ENCODE measurements at regions not wholly inside any gene's neighbourhood (a gene's known extent, or its start where the extent isn't known, plus 50 kb on each side); places are given as distances from the start of the nearest gene placed in this dataset.

GRCh38 chr4:111802191-111802590 is 343.1 kb upstream of the FAM241A start:
- DNase-seq (no peak), ATAC-seq (no peak)
- H3K4me3 ChIP-seq = no peak overlapping the region
- intact Hi-C loops (cut with DNase I; ENCODE audit: low total_unique reads) = no loop called here
- TF ChIP-seq, protein P1, sequence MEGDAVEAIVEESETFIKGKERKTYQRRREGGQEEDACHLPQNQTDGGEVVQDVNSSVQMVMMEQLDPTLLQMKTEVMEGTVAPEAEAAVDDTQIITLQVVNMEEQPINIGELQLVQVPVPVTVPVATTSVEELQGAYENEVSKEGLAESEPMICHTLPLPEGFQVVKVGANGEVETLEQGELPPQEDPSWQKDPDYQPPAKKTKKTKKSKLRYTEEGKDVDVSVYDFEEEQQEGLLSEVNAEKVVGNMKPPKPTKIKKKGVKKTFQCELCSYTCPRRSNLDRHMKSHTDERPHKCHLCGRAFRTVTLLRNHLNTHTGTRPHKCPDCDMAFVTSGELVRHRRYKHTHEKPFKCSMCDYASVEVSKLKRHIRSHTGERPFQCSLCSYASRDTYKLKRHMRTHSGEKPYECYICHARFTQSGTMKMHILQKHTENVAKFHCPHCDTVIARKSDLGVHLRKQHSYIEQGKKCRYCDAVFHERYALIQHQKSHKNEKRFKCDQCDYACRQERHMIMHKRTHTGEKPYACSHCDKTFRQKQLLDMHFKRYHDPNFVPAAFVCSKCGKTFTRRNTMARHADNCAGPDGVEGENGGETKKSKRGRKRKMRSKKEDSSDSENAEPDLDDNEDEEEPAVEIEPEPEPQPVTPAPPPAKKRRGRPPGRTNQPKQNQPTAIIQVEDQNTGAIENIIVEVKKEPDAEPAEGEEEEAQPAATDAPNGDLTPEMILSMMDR (IDR thresholded peaks at IDR 0.05 in 4 of 5, conservative IDR thresholded peaks at IDR 0.05 in 1 of 5) = no peak
- no peak for TF ChIP-seq POLR2A (IDR thresholded peaks at IDR 0.05)
- H3K9me3 ChIP-seq = no peaks in the 10 kb centered on the region
- no peak overlapping the region for H3K27ac ChIP-seq
- H3K36me3 ChIP-seq = no peaks in the 10 kb centered on the region
- in situ Hi-C loops (cut with MboI; ENCODE audit: low sequenced_read_pairs in 4 of 4) = no loop called here
- no peaks in the 10 kb centered on the region for H3K4me1 ChIP-seq
- no peaks in the 10 kb centered on the region for H3K27me3 ChIP-seq

DNA sequence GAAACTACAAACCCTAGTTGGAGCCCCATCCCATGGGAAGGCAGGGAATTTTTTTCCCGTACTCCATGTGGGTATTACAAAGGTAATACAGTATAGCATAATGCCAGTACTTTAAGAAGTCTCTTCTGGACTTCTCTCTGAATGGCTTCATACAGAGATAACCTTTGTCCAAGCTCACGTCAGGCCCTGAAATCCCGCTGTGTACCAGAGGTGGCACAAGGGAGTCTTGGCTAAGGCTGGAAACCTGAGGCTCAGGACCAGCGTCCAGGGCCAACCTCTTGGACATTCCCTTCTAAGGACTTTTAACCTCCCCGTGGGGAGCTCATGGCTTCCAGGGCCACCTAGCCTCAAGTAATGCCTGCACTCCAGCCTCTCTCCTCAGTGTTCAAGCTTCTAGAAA is 338.9 kb upstream of the FAM241A start:
- intact Hi-C loops (cut with DNase I; ENCODE audit: low total_unique reads) = no loop called here
- DNase-seq = no peak
- no peak overlapping the region for H3K27ac ChIP-seq
- H3K36me3 ChIP-seq = no peaks in the 10 kb centered on the region
- in situ Hi-C loops (cut with MboI; ENCODE audit: low sequenced_read_pairs in 4 of 4) = no loop called here
- no peak for ATAC-seq
- no peaks in the 10 kb centered on the region for H3K4me1 ChIP-seq
- peaks cover 0 to 8% (median 0%) of the 10 kb centered on the region in 3 donors for H3K27me3 ChIP-seq
- H3K4me3 ChIP-seq = no peak overlapping the region
- no peak for TF ChIP-seq POLR2A (IDR thresholded peaks at IDR 0.05)
- TF ChIP-seq, protein P1 (IDR thresholded peaks at IDR 0.05 in 4 of 5, conservative IDR thresholded peaks at IDR 0.05 in 1 of 5) = no peak
- no peaks in the 10 kb centered on the region for H3K9me3 ChIP-seq

GRCh38 chr4:111807576-111807975 is 337.7 kb upstream of the FAM241A start:
- ATAC-seq (no peak), DNase-seq (no peak)
- H3K9me3 ChIP-seq = no peaks in the 10 kb centered on the region
- H3K4me1 ChIP-seq = no peaks in the 10 kb centered on the region
- H3K27ac ChIP-seq = no peak overlapping the region
- peaks cover 0 to 8% (median 0%) of the 10 kb centered on the region in 3 donors for H3K27me3 ChIP-seq
- no peaks in the 10 kb centered on the region for H3K36me3 ChIP-seq
- intact Hi-C loops (cut with DNase I; ENCODE audit: low total_unique reads) = no loop called here
- H3K4me3 ChIP-seq = no peak overlapping the region
- in situ Hi-C loops (cut with MboI; ENCODE audit: low sequenced_read_pairs in 4 of 4) = no loop called here
- TF ChIP-seq POLR2A (IDR thresholded peaks at IDR 0.05) = no peak
- TF ChIP-seq, protein P1 (IDR thresholded peaks at IDR 0.05 in 4 of 5, conservative IDR thresholded peaks at IDR 0.05 in 1 of 5) = no peak

GRCh38 chr4:111808174-111808573 is 337.1 kb upstream of the FAM241A start:
- no peak for ATAC-seq
- Histone ChIP-seq H3K4me1 (no peaks in the 10 kb centered on the region), H3K27ac (no peak overlapping the region), H3K9me3 (no peaks in the 10 kb centered on the region), H3K36me3 (no peaks in the 10 kb centered on the region), H3K4me3 (no peak overlapping the region), H3K27me3 (peaks cover 0 to 8% (median 0%) of the 10 kb centered on the region in 3 donors)
- no peak for DNase-seq
- in situ Hi-C loops (cut with MboI; ENCODE audit: low sequenced_read_pairs in 4 of 4) (no loop called here), intact Hi-C loops (cut with DNase I; ENCODE audit: low total_unique reads) (no loop called here)
- TF ChIP-seq POLR2A (IDR thresholded peaks at IDR 0.05) = no peak
- TF ChIP-seq, protein P1 (IDR thresholded peaks at IDR 0.05 in 4 of 5, conservative IDR thresholded peaks at IDR 0.05 in 1 of 5) = no peak

- TF ChIP-seq POLR2A (IDR thresholded peaks at IDR 0.05) = no peak
- TF ChIP-seq, protein P1 (IDR thresholded peaks at IDR 0.05 in 4 of 5, conservative IDR thresholded peaks at IDR 0.05 in 1 of 5) = no peak
- in situ Hi-C loops (cut with MboI; ENCODE audit: low sequenced_read_pairs in 4 of 4) = no loop called here
Measured at GRCh38 chr4:111811661-111812060, 333.6 kb upstream of the FAM241A start.

More at GRCh38 chr4:111811661-111812060, 333.6 kb upstream of the FAM241A start:
- H3K4me3 ChIP-seq = no peak overlapping the region
- H3K27ac ChIP-seq = no peak overlapping the region
- intact Hi-C loops (cut with DNase I; ENCODE audit: low total_unique reads) = no loop called here
- no peaks in the 10 kb centered on the region for H3K9me3 ChIP-seq
- peaks cover 0 to 8% (median 0%) of the 10 kb centered on the region in 3 donors for H3K27me3 ChIP-seq
- DNase-seq = no peak
- H3K36me3 ChIP-seq = no peaks in the 10 kb centered on the region
- no peaks in the 10 kb centered on the region for H3K4me1 ChIP-seq
- no peak for ATAC-seq
